NOMO-1 treated with DMSO at 0.1 percent for 48 hours (cell line): ENCODE measurements at regions not wholly inside any gene's neighbourhood (a gene's known extent, or its start where the extent isn't known, plus 50 kb on each side); places are given as distances from the start of the nearest gene placed in this dataset.

Experiments used
- DNase-seq: peaks from one replicate; lab custom pipeline; 2025; ENCODE audit not compliant: unreplicated experiment; lab: John Stamatoyannopoulos, UW

DNA sequence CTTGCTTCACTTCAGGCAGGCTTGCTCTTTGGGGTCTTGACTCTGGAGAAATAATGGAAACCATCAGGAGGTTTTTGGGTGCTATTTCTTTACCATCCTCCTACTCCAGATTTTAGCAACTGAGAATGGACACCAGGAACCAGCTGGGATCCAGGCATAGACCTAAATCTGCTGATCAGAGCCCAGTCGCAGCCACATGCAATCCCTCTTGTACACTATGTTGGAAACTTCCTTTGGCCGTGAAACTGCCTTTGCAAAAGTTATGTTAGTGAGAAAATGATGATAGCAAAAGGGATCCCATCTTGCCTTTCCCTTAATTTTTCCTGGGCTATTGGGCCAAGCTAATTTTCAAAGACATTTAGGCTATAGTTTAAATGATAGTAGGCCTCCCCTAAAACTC is 158.8 kb upstream of the ARL4C start:
- DNase-seq = no peak

- DNase-seq = no peak
Measured at GRCh38 chr2:234650911-234651310, 154.0 kb upstream of the ARL4C start.

- no peak for DNase-seq
Measured at GRCh38 chr2:234649951-234650350, 153.1 kb upstream of the ARL4C start.

GRCh38 chr2:234643407-234643806 is 146.5 kb upstream of the ARL4C start:
- DNase-seq = no peak

- no peak for DNase-seq
Measured at GRCh38 chr2:234641086-234641485, 144.2 kb upstream of the ARL4C start.

DNA sequence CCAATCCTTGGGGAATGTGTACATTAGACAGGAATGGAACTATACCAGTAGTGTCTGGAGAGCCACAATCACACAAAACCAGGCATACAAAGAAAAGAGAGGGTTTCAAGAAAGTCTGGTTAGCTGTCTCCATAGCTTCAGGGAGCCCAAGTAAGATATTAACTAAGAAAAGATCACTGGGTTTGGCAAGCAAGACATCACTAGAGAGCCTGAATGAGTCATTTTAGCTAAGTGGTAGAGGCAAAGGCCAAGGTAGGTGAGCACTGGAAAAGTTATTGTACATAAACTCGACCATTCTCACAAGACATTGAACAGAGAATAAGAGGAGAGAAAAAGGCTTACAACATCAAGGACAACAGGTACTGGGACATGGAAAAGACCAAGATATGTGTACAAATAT is 143.8 kb upstream of the ARL4C start:
- DNase-seq = no peak

GRCh38 chr2:234638966-234639365 is 142.1 kb upstream of the ARL4C start:
- no peak for DNase-seq

- no peak for DNase-seq
Measured at GRCh38 chr2:234635284-234635683, 138.4 kb upstream of the ARL4C start.

- DNase-seq = no peak
Measured at GRCh38 chr2:234633581-234634230, 136.8 kb upstream of the ARL4C start.

DNA sequence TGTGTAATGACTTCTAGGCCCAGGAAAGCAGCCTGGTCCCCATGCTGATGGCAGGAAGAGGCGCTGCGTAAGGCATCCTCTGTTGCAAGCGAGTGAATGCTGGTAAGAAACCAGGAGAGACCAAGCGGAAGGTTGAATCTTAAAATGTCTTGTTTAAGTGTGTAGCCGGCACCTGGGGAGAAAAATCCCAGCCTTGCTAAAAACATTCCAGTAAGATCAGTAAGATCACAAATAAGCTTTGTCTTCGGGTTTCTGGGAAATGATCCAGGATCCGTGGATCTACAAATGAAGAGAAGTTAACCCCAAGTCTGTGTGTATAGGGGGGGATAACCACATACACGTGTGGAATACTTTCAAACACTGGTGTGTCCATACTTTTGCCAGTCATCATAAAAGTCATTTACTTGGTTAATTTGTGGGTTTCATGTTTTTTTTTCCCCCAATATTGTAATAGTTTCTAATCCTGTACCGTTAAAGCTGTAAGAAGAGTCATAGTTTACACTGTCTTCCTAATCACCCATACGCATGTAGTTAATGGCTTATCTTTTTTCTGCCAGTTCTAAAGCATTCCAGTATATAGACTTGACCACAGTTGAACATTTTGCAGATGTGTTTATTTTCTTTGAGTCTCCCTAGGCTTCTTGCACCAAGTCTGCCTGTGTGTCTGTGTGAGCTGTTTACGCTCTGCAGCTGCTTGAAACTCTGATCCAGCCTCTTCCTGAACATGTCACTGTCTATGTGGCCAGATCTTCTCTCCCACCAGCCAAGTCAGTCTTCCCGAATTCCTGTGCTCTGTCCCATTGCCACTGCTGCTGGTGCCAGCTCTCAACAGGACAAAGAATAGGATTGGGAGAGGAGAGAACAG is 135.9 kb upstream of the ARL4C start:
- DNase-seq = no peak

DNA sequence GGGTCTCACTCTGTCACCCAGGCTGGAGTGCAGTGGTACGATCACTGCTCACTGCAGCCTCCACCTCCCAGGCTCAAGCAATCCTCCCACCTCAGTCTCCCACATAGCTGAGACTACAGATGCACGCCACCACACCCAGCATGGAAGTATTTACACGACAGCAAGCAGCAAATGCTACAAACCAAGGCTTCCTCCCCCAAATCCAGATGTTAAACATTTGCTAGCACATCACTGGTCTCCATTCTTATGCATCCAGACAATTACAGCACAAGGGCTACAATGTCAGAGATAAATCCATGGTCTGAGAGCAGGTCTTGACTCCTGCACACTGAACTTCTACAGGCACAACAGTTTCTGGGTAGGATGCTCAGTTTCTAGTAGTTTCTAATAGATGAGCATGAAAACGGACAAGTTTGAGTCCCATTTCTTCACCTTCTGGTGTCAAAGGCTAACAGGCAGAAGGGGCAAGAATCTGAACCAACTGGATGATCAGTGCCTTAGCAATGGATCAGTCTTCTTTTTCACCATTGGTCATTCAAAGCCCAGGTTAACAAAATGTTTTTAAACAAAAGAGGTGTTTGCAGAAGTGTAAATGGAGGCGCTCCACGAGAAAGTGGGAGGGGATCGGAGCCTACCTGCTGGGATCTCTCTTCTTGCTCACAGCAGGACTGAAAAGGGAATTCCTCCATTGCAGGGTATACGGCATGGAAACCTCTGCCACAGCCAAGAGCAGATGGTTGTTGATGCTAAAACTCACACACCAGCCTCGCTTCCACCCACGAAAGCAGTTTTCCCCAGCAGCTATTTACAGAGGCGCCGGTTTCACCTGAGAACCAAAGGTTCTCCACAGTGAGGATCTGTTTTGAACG is 135.0 kb upstream of the ARL4C start:
- DNase-seq = no peak

- no peak for DNase-seq
Measured at GRCh38 chr2:234630801-234631261, 133.9 kb upstream of the ARL4C start.

GRCh38 chr2:234629596-234629995 is 132.7 kb upstream of the ARL4C start:
- no peak for DNase-seq

DNA sequence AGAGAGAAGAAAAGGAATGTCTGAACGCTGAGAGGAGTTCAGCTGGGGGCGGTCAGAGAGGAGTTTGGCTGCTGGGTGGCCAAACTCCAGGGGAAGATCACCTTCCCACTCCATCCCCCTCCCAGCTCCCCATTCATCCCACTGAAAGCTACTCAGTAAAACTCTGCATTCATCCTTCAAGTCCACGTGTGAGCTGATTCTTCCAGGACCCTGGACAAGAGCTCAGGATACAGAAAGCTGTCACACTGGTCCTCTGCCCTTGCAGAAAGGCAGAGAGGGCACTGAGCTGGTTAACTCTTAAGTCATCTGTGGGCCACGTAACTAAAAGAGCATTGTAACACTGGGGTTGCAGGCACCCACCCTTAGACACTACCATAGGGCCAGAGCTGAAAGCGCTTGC is 132.1 kb upstream of the ARL4C start:
- no peak for DNase-seq

GRCh38 chr2:234627308-234627707 is 130.4 kb upstream of the ARL4C start:
- no peak for DNase-seq

DNA sequence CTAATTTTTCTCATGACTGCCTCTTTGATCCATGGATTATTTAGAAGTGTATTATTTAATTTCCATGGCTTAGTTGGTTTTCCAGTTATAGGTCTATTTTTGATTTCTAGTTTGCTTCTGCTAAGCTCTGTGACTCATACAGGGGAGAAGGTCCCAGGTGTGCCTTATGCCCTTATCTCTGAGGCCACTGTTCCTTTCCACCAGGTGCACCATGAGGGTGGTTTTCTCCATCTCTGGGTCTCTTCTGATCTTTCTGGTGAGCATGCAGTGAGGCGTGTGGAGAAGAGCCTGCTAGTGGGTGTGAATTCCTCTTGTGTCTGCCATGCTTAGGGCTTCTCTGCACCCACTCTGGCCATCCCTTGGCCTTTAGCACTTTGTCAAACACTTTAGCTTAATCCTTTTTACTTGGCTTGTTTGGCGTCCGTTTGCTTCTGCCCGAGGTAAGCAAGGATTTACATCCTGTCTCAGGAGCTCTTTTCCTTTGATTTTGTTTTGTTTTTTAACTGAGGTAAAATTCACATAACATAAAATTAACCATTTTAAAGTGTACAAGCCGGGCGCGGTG is 129.8 kb upstream of the ARL4C start:
- no peak for DNase-seq

DNA sequence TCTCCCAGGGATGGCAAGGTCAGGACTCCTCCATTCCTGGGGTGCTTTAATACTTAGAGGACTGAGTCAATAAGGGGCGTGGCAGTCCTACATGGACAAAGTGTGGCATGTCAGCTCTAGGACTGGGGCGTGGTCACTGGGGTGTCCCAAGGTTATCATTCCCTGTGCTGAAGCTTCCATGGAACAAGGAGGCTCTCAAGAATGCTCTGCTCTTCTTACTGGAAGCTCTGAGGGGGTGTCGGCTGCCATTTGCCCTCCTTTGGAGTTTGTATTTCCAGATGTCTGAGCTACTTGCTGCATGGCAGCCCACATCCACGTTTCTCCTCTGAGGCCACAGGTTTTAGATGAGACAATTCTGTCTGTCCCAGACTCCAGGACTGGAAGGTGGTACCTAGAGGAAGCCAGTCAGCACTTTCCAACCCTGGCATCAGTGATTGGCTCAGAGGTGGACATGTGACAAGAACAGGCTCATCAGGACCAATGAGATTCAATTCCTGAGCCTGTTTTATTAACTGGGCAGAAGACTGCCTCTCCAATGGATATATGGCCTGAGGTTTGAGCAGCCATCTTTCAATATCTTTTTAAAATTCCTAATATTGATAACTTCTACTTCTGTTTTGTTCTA is 128.9 kb upstream of the ARL4C start:
- no peak for DNase-seq

DNA sequence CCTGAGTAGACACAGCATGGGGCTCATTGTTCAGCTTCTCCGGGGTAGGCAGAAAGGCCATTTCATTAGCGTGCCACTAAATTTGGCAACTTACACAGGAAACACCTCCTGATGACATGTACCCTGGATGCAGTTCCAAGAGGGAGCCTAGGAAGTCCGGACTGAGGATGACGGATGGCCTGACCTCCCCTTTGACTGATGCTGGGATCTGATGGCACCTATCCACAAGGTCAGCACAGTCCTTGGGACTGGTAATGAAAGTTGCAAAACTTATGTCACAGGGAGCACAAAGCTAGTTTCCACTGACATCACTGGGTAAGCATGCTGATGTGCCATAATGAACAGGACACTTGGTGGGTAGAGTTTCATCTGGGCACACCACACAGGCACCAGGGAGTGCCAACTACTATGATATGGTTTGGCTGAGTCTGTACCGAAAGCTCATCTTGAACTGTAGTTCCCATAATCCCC is 126.7 kb upstream of the ARL4C start:
- DNase-seq = no peak

GRCh38 chr2:234621120-234621519 is 124.2 kb upstream of the ARL4C start:
- DNase-seq = no peak

DNA sequence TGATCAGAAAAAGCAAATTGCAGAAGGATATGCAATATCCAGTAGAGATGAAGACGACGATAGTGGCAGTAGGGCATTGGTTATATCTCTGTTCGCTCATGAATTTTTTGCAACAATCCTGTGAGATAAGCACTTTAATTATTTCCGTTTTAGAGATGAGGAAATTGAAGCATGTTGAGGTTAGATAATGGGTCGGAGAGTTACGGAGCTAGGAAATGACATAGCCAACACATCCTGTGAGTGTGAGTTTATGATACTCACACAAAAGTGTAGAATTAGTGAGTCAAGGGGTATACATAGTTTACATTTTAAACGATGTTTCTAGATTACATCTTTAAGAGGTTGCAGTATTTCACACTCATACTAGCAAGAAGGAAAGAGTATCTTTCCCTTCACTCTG is 123.1 kb upstream of the ARL4C start:
- DNase-seq = peak; percentile 88
